H1 (cell line): ENCODE measurements at regions not wholly inside any gene's neighbourhood (a gene's known extent, or its start where the extent isn't known, plus 50 kb on each side); places are given as distances from the start of the nearest gene placed in this dataset.

Experiments used
- CTCF ChIA-PET: fragments of 300-600 bp; sonication (Branson Sonifier 250); formaldehyde crosslinking; loops from one replicate; lab custom pipeline; 2021; ENCODE audit not compliant: partially characterized antibody; lab: Charles Lee
- POLR2A ChIA-PET: fragments of 300-600 bp; sonication (Branson Sonifier 250); formaldehyde crosslinking; loops from one replicate; lab custom pipeline; 2021; ENCODE audit warnings: inconsistent platforms; ENCODE audit not compliant: partially characterized antibody; lab: Charles Lee
- DNase-seq, 2 experiments: peaks; one replicate each; pipeline versions ENCODE4 v3.0.0 to v3.0.0-alpha.2; 2010 to 2022; ENCODE audit warnings: low spot score in 2 of 2, low read depth in 1 of 2, mixed read lengths in 1 of 2
- FAIRE-seq: peaks from 2 replicates; lab custom pipeline; 2011; peaks lifted over from hg19 to GRCh38; lab: Jason Lieb, UNC
- H2AFZ ChIP-seq: 2 replicates; pipeline ENCODE4 v1.8.1; 2012; ENCODE audit warnings: low read length, inconsistent platforms
- H2AK5ac ChIP-seq: 2 replicates; pipeline ENCODE4 v1.6.1; 2013; ENCODE audit warnings: low read depth, low read length
- H2BK120ac ChIP-seq: replicated peaks from 2 replicates; pipeline ENCODE3; 2013; ENCODE audit warnings: low read depth, low read length, inconsistent platforms
- H2BK12ac ChIP-seq: 2 replicates; pipeline ENCODE4 v1.6.1; 2013; ENCODE audit warnings: low read depth, low read length
- H2BK15ac ChIP-seq: 2 replicates; pipeline ENCODE4 v1.6.1; 2013; ENCODE audit warnings: low read length
- H2BK20ac ChIP-seq: 2 replicates; pipeline ENCODE4 v1.6.1; 2013; ENCODE audit warnings: low read length
- H2BK5ac ChIP-seq: 2 replicates; pipeline ENCODE4 v1.6.1; 2013; ENCODE audit warnings: low read depth, low read length
- H3K14ac ChIP-seq: 2 replicates; pipeline ENCODE4 v1.6.1; 2013; ENCODE audit warnings: inconsistent platforms; ENCODE audit not compliant: insufficient read length
- H3K18ac ChIP-seq: 2 replicates; pipeline ENCODE4 v1.6.1; 2013; ENCODE audit warnings: low read length; ENCODE audit errors: extremely low read depth
- H3K23ac ChIP-seq: 2 replicates; pipeline ENCODE4 v1.6.1; 2013; ENCODE audit warnings: inconsistent platforms; ENCODE audit not compliant: insufficient read length
- H3K23me2 ChIP-seq: 2 replicates; pipeline ENCODE4 v1.6.1; 2013; ENCODE audit warnings: low read depth, low read length
- H3K27ac ChIP-seq: 2 replicates; pipeline ENCODE4 v1.6.1; 2011; ENCODE audit warnings: low read depth, low read length, inconsistent platforms
- H3K27me3 ChIP-seq, 4 experiments: replicated peaks in 1 of 4; 1 replicate in 1 of 4; 2 replicates in 3 of 4; pipeline versions ENCODE4 v1.6.1 to v1.8.1; 2011 to 2013; ENCODE audit warnings: low read length in 3 of 4, mild to moderate bottlenecking in 3 of 4, inconsistent platforms in 2 of 4, mixed read lengths in 2 of 4, moderate library complexity in 1 of 4; ENCODE audit not compliant: control insufficient read depth in 3 of 4, insufficient read depth in 3 of 4; ENCODE audit errors: extremely low read depth in 1 of 4
- H3K36me3 ChIP-seq, 4 experiments: 2 replicates each; pipeline versions ENCODE4 v1.6.1 to v1.8.1; 2011 to 2013; ENCODE audit warnings: mild to moderate bottlenecking in 4 of 4, low read length in 3 of 4, moderate library complexity in 2 of 4, control low read depth in 1 of 4, inconsistent platforms in 1 of 4; ENCODE audit not compliant: insufficient read depth in 4 of 4, control insufficient read depth in 2 of 4
- H3K4ac ChIP-seq: replicated peaks from 2 replicates; pipeline ENCODE3; 2013; ENCODE audit warnings: low read length, low read depth, mixed read lengths, inconsistent platforms; ENCODE audit not compliant: insufficient read length
- H3K4me1 ChIP-seq, 4 experiments: replicated peaks in 1 of 4; 1 replicate in 1 of 4; 2 replicates in 3 of 4; pipeline versions ENCODE4 v1.6.1 to v1.8.1; 2011 to 2013; ENCODE audit warnings: low read length in 3 of 4, inconsistent platforms in 2 of 4, mixed read lengths in 1 of 4; ENCODE audit not compliant: insufficient read depth in 4 of 4, control insufficient read depth in 3 of 4
- H3K4me2 ChIP-seq, 2 experiments: 2 replicates each; pipeline versions ENCODE4 v1.6.1 to v1.8.1; 2011 to 2013; ENCODE audit warnings: low read depth in 2 of 2, low read length in 2 of 2, control low read depth in 1 of 2, inconsistent platforms in 1 of 2, mild to moderate bottlenecking in 1 of 2; ENCODE audit not compliant: insufficient read depth in 1 of 2
- H3K4me3 ChIP-seq, 4 experiments: fragments of 200-600, 300-600 bp in 1 of 4; sonication (generic), shearing (Covaris generic), sonication (Bioruptor Twin) in 1 of 4; 2 replicates each; pipeline versions ENCODE4 v1.5.1 to v1.8.1; 2011 to 2016; ENCODE audit warnings: low read length in 4 of 4, low read depth in 3 of 4, control low read depth in 2 of 4, inconsistent platforms in 2 of 4, mild to moderate bottlenecking in 2 of 4, mixed read lengths in 1 of 4, moderate library complexity in 1 of 4; ENCODE audit not compliant: insufficient read depth in 2 of 4; ENCODE audit errors: extremely low read depth in 1 of 4
- H3K56ac ChIP-seq: replicated peaks from 2 replicates; pipeline ENCODE3; 2013; ENCODE audit warnings: low read depth, mild to moderate bottlenecking, mixed read lengths, low read length, inconsistent platforms; ENCODE audit not compliant: insufficient read length
- H3K79me1 ChIP-seq: 2 replicates; pipeline ENCODE4 v1.6.1; 2013; ENCODE audit warnings: low read depth, low read length, control low read depth
- H3K79me2 ChIP-seq, 2 experiments: 2 replicates each; pipeline versions ENCODE4 v1.6.1 to v1.8.1; 2012 to 2013; ENCODE audit warnings: low read length in 2 of 2, mild to moderate bottlenecking in 2 of 2, inconsistent platforms in 1 of 2; ENCODE audit not compliant: insufficient read depth in 2 of 2, control insufficient read depth in 1 of 2
- H3K9ac ChIP-seq, 4 experiments: replicated peaks in 1 of 4; 1 replicate in 1 of 4; 2 replicates in 3 of 4; pipeline versions ENCODE4 v1.6.1 to v1.8.1; 2011 to 2013; ENCODE audit warnings: low read depth in 3 of 4, low read length in 3 of 4, control low read depth in 2 of 4, mild to moderate bottlenecking in 2 of 4, moderate library complexity in 2 of 4, inconsistent platforms in 1 of 4; ENCODE audit errors: extremely low read depth in 1 of 4
- H3K9me3 ChIP-seq, 2 experiments: 2 replicates each; pipeline versions ENCODE4 v1.6.1 to v1.8.1; 2012 to 2013; ENCODE audit warnings: mild to moderate bottlenecking in 2 of 2, moderate library complexity in 2 of 2, control low read depth in 1 of 2, inconsistent platforms in 1 of 2, low read depth in 1 of 2, low read length in 1 of 2, mixed read lengths in 1 of 2; ENCODE audit not compliant: insufficient read depth in 2 of 2
- H4K20me1 ChIP-seq, 2 experiments: replicated peaks in 1 of 2; 2 replicates each; pipeline versions ENCODE3 to v1.8.1; 2011 to 2013; ENCODE audit warnings: inconsistent platforms in 2 of 2, low read length in 2 of 2, mild to moderate bottlenecking in 1 of 2; ENCODE audit not compliant: insufficient read depth in 2 of 2, control insufficient read depth in 1 of 2
- H4K5ac ChIP-seq: 2 replicates; pipeline ENCODE4 v1.6.1; 2013; ENCODE audit warnings: low read length, low read depth, mixed read lengths, inconsistent platforms; ENCODE audit not compliant: insufficient read length
- H4K8ac ChIP-seq: 2 replicates; pipeline ENCODE4 v1.8.0; 2013; ENCODE audit warnings: mild to moderate bottlenecking, moderate library complexity, low read length, inconsistent platforms; ENCODE audit not compliant: insufficient read depth; ENCODE audit errors: extremely low read depth
- H4K91ac ChIP-seq: replicated peaks from 2 replicates; pipeline ENCODE3; 2013; ENCODE audit warnings: low read length, mixed read lengths, inconsistent platforms; ENCODE audit not compliant: insufficient read length
- CTBP2 ChIP-seq: IDR thresholded peaks from 2 replicates; pipeline ENCODE4 v1.7.0; 2011; ENCODE audit warnings: borderline replicate concordance, mild to moderate bottlenecking, moderate library complexity, mixed read lengths, low read length; ENCODE audit not compliant: insufficient read depth, insufficient read length
- HDAC2 ChIP-seq, 2 experiments: fragments of 300-600 bp in 1 of 2; sonication (generic) in 1 of 2; IDR thresholded peaks; 2 replicates each; pipeline ENCODE4 v1.6.1; 2011 to 2012; ENCODE audit warnings: low read depth in 2 of 2, low read length in 2 of 2, mild to moderate bottlenecking in 2 of 2, moderate library complexity in 2 of 2, borderline replicate concordance in 1 of 2, inconsistent platforms in 1 of 2
- MAX ChIP-seq: IDR thresholded peaks from 2 replicates; pipeline ENCODE4 v1.6.1; 2012; ENCODE audit warnings: inconsistent platforms
- NANOG ChIP-seq: IDR thresholded peaks from 2 replicates; pipeline ENCODE4 v1.6.1; 2011; ENCODE audit warnings: low read length, low read depth, mild to moderate bottlenecking, inconsistent platforms; ENCODE audit not compliant: insufficient read depth, poor library complexity, severe bottlenecking
- SRF ChIP-seq: IDR thresholded peaks from 2 replicates; pipeline ENCODE4 v1.6.1; 2011; ENCODE audit warnings: mild to moderate bottlenecking, low read depth, low read length, moderate library complexity
- TEAD4 ChIP-seq: IDR thresholded peaks from 2 replicates; pipeline ENCODE4 v1.6.1; 2012; ENCODE audit warnings: low read depth, low read length, inconsistent platforms, mixed read lengths
- YY1 ChIP-seq: IDR thresholded peaks from 2 replicates; pipeline ENCODE4 v1.6.1; 2011; ENCODE audit warnings: low read depth, mild to moderate bottlenecking, low read length
- WGBS, 2 experiments: shearing (Covaris generic) in 1 of 2; methylation state at CpG; one replicate each; pipeline versions ENCODE4 v1.1.6 to v1.1.7; 2013 to 2015; ENCODE audit warnings: low lambda C conversion rate in 2 of 2, mixed read lengths in 2 of 2, inconsistent platforms in 1 of 2, low coverage in 1 of 2, missing lambda C conversion rate in 1 of 2; ENCODE audit not compliant: insufficient replicate concordance in 2 of 2, insufficient coverage in 1 of 2, insufficient read length in 1 of 2; ENCODE audit errors: extremely low coverage in 1 of 2, missing lambda C conversion rate in 1 of 2; 5-methylcytosine and 5-hydroxymethylcytosine counted together
- TF ChIP-seq, protein P1 (sequence below): IDR thresholded peaks from 2 replicates; pipeline ENCODE4 v1.6.1; 2011; ENCODE audit warnings: low read length, improper control_type of control experiment

GRCh38 chr3:30996467-30996866, 102.0 kb upstream of the GADL1 start:
- CTCF ChIA-PET: interaction anchor here (0.9 to 1.1 kb wide), 3 partner anchors 14 to 566 kb away, joined by 3 read pairs; no protein-coding TSS in a partner anchor
- TF ChIP-seq TEAD4 (peak; percentile 39; the same call in 1 of the 2 replicates), CTBP2 (peak; percentile 82), NANOG (peak; percentile 59), YY1 (peak; percentile 63; the same call in 1 of the 2 replicates), SRF (no peak), MAX (peak; percentile 50; the same call in 1 of the 2 replicates), HDAC2 (IDR thresholded peaks at IDR 0.05; ENCODE audit: borderline replicate concordance in 1 of 2, low read depth in 2 of 2, low read length in 2 of 2) (0 out of 4 replicates have a peak, but pooled peaks of 1 of the 2 experiments have one; percentile 29)
- TF ChIP-seq, protein P1, sequence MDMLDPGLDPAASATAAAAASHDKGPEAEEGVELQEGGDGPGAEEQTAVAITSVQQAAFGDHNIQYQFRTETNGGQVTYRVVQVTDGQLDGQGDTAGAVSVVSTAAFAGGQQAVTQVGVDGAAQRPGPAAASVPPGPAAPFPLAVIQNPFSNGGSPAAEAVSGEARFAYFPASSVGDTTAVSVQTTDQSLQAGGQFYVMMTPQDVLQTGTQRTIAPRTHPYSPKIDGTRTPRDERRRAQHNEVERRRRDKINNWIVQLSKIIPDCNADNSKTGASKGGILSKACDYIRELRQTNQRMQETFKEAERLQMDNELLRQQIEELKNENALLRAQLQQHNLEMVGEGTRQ: no peak

More at GRCh38 chr3:30996467-30996866, 102.0 kb upstream of the GADL1 start:
- DNase-seq: no peak
- Histone ChIP-seq H2AFZ (no peak overlapping the region), H3K27ac (no peak overlapping the region), H3K56ac (no peak overlapping the region), H2BK15ac (no peak overlapping the region), H3K9ac (no peak overlapping the region), H3K18ac (no peak overlapping the region), H4K8ac (no peak overlapping the region), H3K79me2 (no peaks in the 10 kb centered on the region), H3K36me3 (no peaks in the 10 kb centered on the region), H4K91ac (no peak overlapping the region), H2BK12ac (no peak overlapping the region; the same call in 1 of the 2 replicates), H3K4me1 (peaks cover 0 to 5% (median 2%) of the 10 kb centered on the region in 4 experiments; a peak in 2 of 7 replicates), H3K4me2 (peak overlapping the region in 1 of 2 experiments; percentile 44; a peak in 2 of 4 replicates), H3K9me3 (no peaks in the 10 kb centered on the region), H2BK5ac (no peak overlapping the region), H3K14ac (no peak overlapping the region), H3K27me3 (no peaks in the 10 kb centered on the region), H3K23me2 (no peaks in the 10 kb centered on the region), H4K20me1 (no peaks in the 10 kb centered on the region), H3K4ac (no peak overlapping the region), H3K4me3 (no peak overlapping the region), H2AK5ac (no peak overlapping the region), H2BK20ac (no peak overlapping the region), H3K23ac (no peak overlapping the region), H4K5ac (no peak overlapping the region), H2BK120ac (no peak overlapping the region), H3K79me1 (no peaks in the 10 kb centered on the region)
- WGBS, 2 experiments: 58% methylated on average over 2 of the region's 2 CpGs; no CpG with 5 or more reads in 1 of the 2 experiments
- POLR2A ChIA-PET: interaction anchor here (1.2 kb wide), 1 partner anchor 14 kb away, joined by 3 read pairs; no protein-coding TSS in a partner anchor
- FAIRE-seq: peak; percentile 19
